OCI-LY7 (cell line): ENCODE measurements at regions not wholly inside any gene's neighbourhood (a gene's known extent, or its start where the extent isn't known, plus 50 kb on each side); places are given as distances from the start of the nearest gene placed in this dataset.
"Not testable (repeated sequence)": the region's sequence is repeated elsewhere in the genome, so short reads cannot be mapped to it uniquely, and the experiment has no call there.

Experiments used
- BruUV-seq: library from RNA; stranded (reverse); fragments of 400-500 nt; replicated peaks from 2 replicates; lab custom pipeline; 2021; lab: Mats Ljungman, UMichigan
- CTCF ChIA-PET: fragments of 300-600 bp; sonication (Branson Sonifier 250); formaldehyde crosslinking; loops from one replicate; lab custom pipeline; 2022; ENCODE audit warnings: antibody characterized with exemption; ENCODE audit not compliant: unreplicated experiment; lab: Charles Lee
- POLR2A ChIA-PET: fragments of 300-600 bp; sonication (Branson Sonifier 250); formaldehyde crosslinking; loops from one replicate; lab custom pipeline; 2022; ENCODE audit warnings: antibody characterized with exemption; lab: Charles Lee
- DNase-seq: peaks from one replicate; pipeline ENCODE4 v3.0.0-alpha.2; 2015; ENCODE audit warnings: low spot score
- H2AFZ ChIP-seq: fragments of 200-600 bp; sonication (generic), shearing (Covaris generic); 2 replicates; pipeline ENCODE4 v1.6.1; 2014; ENCODE audit warnings: mild to moderate bottlenecking, antibody characterized with exemption, low read length, moderate library complexity
- H3K27ac ChIP-seq: fragments of 200-600 bp; sonication (generic); 2 replicates; pipeline ENCODE4 v1.5.1; 2014; ENCODE audit warnings: mixed run types, low read depth, mild to moderate bottlenecking, moderate library complexity, low read length, inconsistent platforms; ENCODE audit not compliant: poor library complexity, severe bottlenecking
- H3K36me3 ChIP-seq: fragments of 200-600 bp; sonication (generic); 2 replicates; pipeline ENCODE4 v1.6.1; 2014; ENCODE audit warnings: mild to moderate bottlenecking, antibody characterized with exemption, low read length, moderate library complexity, mixed read lengths; ENCODE audit not compliant: insufficient read depth
- H3K4me1 ChIP-seq: fragments of 200-600 bp; sonication (generic); 2 replicates; pipeline ENCODE4 v1.5.1; 2014; ENCODE audit warnings: mild to moderate bottlenecking, low read length; ENCODE audit not compliant: insufficient read depth, poor library complexity, severe bottlenecking
- H3K4me2 ChIP-seq: fragments of 200-600 bp; sonication (generic); 2 replicates; pipeline ENCODE4 v1.6.1; 2014; ENCODE audit warnings: mild to moderate bottlenecking, low read length
- H3K4me3 ChIP-seq: fragments of 200-600 bp; sonication (generic); 2 replicates; pipeline ENCODE4 v1.5.1; 2014; ENCODE audit warnings: mild to moderate bottlenecking, low read depth, low read length; ENCODE audit not compliant: poor library complexity, severe bottlenecking
- H3K79me2 ChIP-seq: fragments of 200-600 bp; sonication (generic); 2 replicates; pipeline ENCODE4 v1.6.1; 2016; ENCODE audit warnings: low read depth, mild to moderate bottlenecking, low read length, moderate library complexity, mixed read lengths; ENCODE audit not compliant: insufficient read depth
- H3K9me2 ChIP-seq: fragments of 200-600 bp; sonication (generic); 2 replicates; pipeline ENCODE4 v1.6.1; 2016; ENCODE audit warnings: mild to moderate bottlenecking, low read length, mixed read lengths; ENCODE audit not compliant: insufficient read depth
- H3K9me3 ChIP-seq: fragments of 200-600 bp; sonication (generic); 2 replicates; pipeline ENCODE4 v1.6.1; 2014; ENCODE audit warnings: mild to moderate bottlenecking, mixed run types, low read length, mixed read lengths
- H4K20me1 ChIP-seq: fragments of 200-600 bp; sonication (generic); 2 replicates; pipeline ENCODE4 v1.6.1; 2014; ENCODE audit warnings: mild to moderate bottlenecking, antibody characterized with exemption, low read length, moderate library complexity, mixed read lengths; ENCODE audit not compliant: insufficient read depth
- CTCF ChIP-seq: fragments of 200-600 bp; sonication (generic); conservative IDR thresholded peaks from 2 replicates; pipeline ENCODE4 v1.5.1; 2014; ENCODE audit warnings: mild to moderate bottlenecking, antibody characterized with exemption, low read length, moderate library complexity, mixed read lengths
- EZH2phosphoT487 ChIP-seq: fragments of 200-600 bp; sonication (generic); IDR thresholded peaks from 2 replicates; pipeline ENCODE4 v1.6.1; 2018; ENCODE audit warnings: low read depth, borderline replicate concordance, mild to moderate bottlenecking, mixed run types, antibody characterized with exemption, low read length, moderate library complexity, mixed read lengths
- intact Hi-C: fragments of 100-400 bp; cut with micrococcal nuclease; formaldehyde crosslinking; loops from one replicate; pipeline ENCODE4 v1.10.0; 2022; ENCODE audit not compliant: unreplicated experiment

- Histone ChIP-seq H4K20me1 (no peaks in the 10 kb centered on the region), H3K9me2 (no peaks in the 10 kb centered on the region), H2AFZ (no peak overlapping the region), H3K4me1 (no peaks in the 10 kb centered on the region), H3K9me3 (0 out of 2 replicates have a peak, but pooled peaks cover 7% of the 10 kb centered on the region), H3K27ac (no peak overlapping the region), H3K79me2 (no peaks in the 10 kb centered on the region), H3K36me3 (no peaks in the 10 kb centered on the region), H3K4me2 (no peak overlapping the region), H3K4me3 (no peak overlapping the region)
- BruUV-seq: no TSS peak
- DNase-seq: no peak
- intact Hi-C loops: no loop called here
- TF ChIP-seq EZH2phosphoT487 (no peak), CTCF (no peak)
- POLR2A ChIA-PET: no interaction called here
- CTCF ChIA-PET: no interaction called here
Measured at GRCh38 chr12:116374207-116374606, 96.7 kb upstream of the MED13L start.

GRCh38 chr12:116375278-116375842, 97.9 kb upstream of the MED13L start:
- Histone ChIP-seq H3K4me3 (no peak overlapping the region), H4K20me1 (no peaks in the 10 kb centered on the region), H3K9me3 (0 out of 2 replicates have a peak, but pooled peaks cover 7% of the 10 kb centered on the region), H3K79me2 (no peaks in the 10 kb centered on the region), H3K4me1 (no peaks in the 10 kb centered on the region), H3K4me2 (no peak overlapping the region), H3K36me3 (no peaks in the 10 kb centered on the region), H3K27ac (no peak overlapping the region), H3K9me2 (no peaks in the 10 kb centered on the region), H2AFZ (no peak overlapping the region)
- no peak for DNase-seq
- TF ChIP-seq CTCF (no peak), EZH2phosphoT487 (no peak)
- intact Hi-C loops: no loop called here
- ChIA-PET POLR2A (interaction anchor here (0.6 kb wide), 2 partner anchors 124 to 205 kb away, joined by 3 read pairs; no protein-coding TSS in a partner anchor), CTCF (no interaction called here)
- no TSS peak for BruUV-seq

- Histone ChIP-seq H3K27ac (no peak overlapping the region), H3K79me2 (no peaks in the 10 kb centered on the region), H3K9me2 (no peaks in the 10 kb centered on the region), H3K4me2 (no peak overlapping the region), H4K20me1 (no peaks in the 10 kb centered on the region), H3K9me3 (0 out of 2 replicates have a peak, but pooled peaks cover 7% of the 10 kb centered on the region), H3K4me3 (no peak overlapping the region), H3K36me3 (no peaks in the 10 kb centered on the region), H2AFZ (no peak overlapping the region), H3K4me1 (no peaks in the 10 kb centered on the region)
- intact Hi-C loops: no loop called here
- ChIA-PET CTCF (no interaction called here), POLR2A (no interaction called here)
- TF ChIP-seq CTCF (no peak), EZH2phosphoT487 (no peak)
- no TSS peak for BruUV-seq
- no peak for DNase-seq
Measured at GRCh38 chr12:116376354-116377193, 99.1 kb upstream of the MED13L start.

GRCh38 chr12:116377194-116377571, 99.7 kb upstream of the MED13L start:
- H3K36me3 ChIP-seq, H3K79me2 ChIP-seq, POLR2A ChIA-PET, H3K9me2 ChIP-seq, H3K4me1 ChIP-seq, intact Hi-C loops, H4K20me1 ChIP-seq, BruUV-seq, H3K4me2 ChIP-seq, H3K9me3 ChIP-seq, H2AFZ ChIP-seq, H3K4me3 ChIP-seq, H3K27ac ChIP-seq, CTCF ChIA-PET, DNase-seq: not testable (repeated sequence)
